ENCODE measurements at regions not wholly inside any gene's neighbourhood (a gene's known extent, or its start where the extent isn't known, plus 50 kb on each side); places are given as distances from the start of the nearest gene placed in this dataset.

GRCh38 chr10:80739963-80740715 is 202.4 kb downstream of the SH2D4B start:
- TF ChIP-seq CTCF (IDR thresholded peaks at IDR 0.05; ENCODE audit: insufficient read depth, low read length, poor library complexity, severe bottlenecking): no peak
- TF ChIP-seq EZH2phosphoT487 (conservative IDR thresholded peaks at IDR 0.05; ENCODE audit: low read length): no peak

Measured in SU-DHL-6 (cell line).